ENCODE measurements at regions not wholly inside any gene's neighbourhood (a gene's known extent, or its start where the extent isn't known, plus 50 kb on each side); places are given as distances from the start of the nearest gene placed in this dataset.
A peak's percentile ranks its signal among the peaks of the same experiment; 100 is the strongest.
"Not testable (repeated sequence)": the region's sequence is repeated elsewhere in the genome, so short reads cannot be mapped to it uniquely, and the experiment has no call there.

GRCh38 chr15:85196697-85197096 lies 183.7 kb upstream of the AKAP13 start:
- not testable (repeated sequence) for DNase-seq (ENCODE audit: low spot score)
- in situ Hi-C loops (cut with MboI; ENCODE audit: low sequenced_read_pairs, unreplicated experiment): loop anchor here (25.0 kb wide), 1 partner anchor 584 kb away; the partner anchor contains the start of gene ZSCAN2

- in situ Hi-C loops (cut with MboI; ENCODE audit: low sequenced_read_pairs, unreplicated experiment): loop anchor here (25.0 kb wide), 1 partner anchor 585 kb away; the partner anchor contains the start of gene ZSCAN2
Observed at GRCh38 chr15:85197582-85197981, 182.8 kb upstream of the AKAP13 start.

GRCh38 chr15:85198432-85198831 lies 182.0 kb upstream of the AKAP13 start:
- DNase-seq (ENCODE audit: low spot score): not testable (repeated sequence)
- in situ Hi-C loops (cut with MboI; ENCODE audit: low sequenced_read_pairs, unreplicated experiment): loop anchor here (25.0 kb wide), 1 partner anchor 586 kb away; the partner anchor contains the start of gene ZSCAN2

More at GRCh38 chr15:85197582-85197981, 182.8 kb upstream of the AKAP13 start:
- DNase-seq (ENCODE audit: low spot score): not testable (repeated sequence)

GRCh38 chr15:85200215-85200614 lies 180.2 kb upstream of the AKAP13 start:
- in situ Hi-C loops (cut with MboI; ENCODE audit: low sequenced_read_pairs, unreplicated experiment); DNase-seq (ENCODE audit: low spot score): not testable (repeated sequence)

- DNase-seq (ENCODE audit: low spot score); in situ Hi-C loops (cut with MboI; ENCODE audit: low sequenced_read_pairs, unreplicated experiment): not testable (repeated sequence)
Observed at GRCh38 chr15:85201118-85201793, 179.1 kb upstream of the AKAP13 start.

GRCh38 chr15:85204481-85204880 lies 175.9 kb upstream of the AKAP13 start:
- in situ Hi-C loops (cut with MboI; ENCODE audit: low sequenced_read_pairs, unreplicated experiment); DNase-seq (ENCODE audit: low spot score): not testable (repeated sequence)

GRCh38 chr15:85233791-85234325 lies 146.5 kb upstream of the AKAP13 start:
- DNase-seq (ENCODE audit: low spot score); in situ Hi-C loops (cut with MboI; ENCODE audit: low sequenced_read_pairs, unreplicated experiment): not testable (repeated sequence)

GRCh38 chr15:85234450-85235196 lies 145.8 kb upstream of the AKAP13 start:
- in situ Hi-C loops (cut with MboI; ENCODE audit: low sequenced_read_pairs, unreplicated experiment); DNase-seq (ENCODE audit: low spot score): not testable (repeated sequence)

- in situ Hi-C loops (cut with MboI; ENCODE audit: low sequenced_read_pairs, unreplicated experiment): not testable (repeated sequence)
Observed at GRCh38 chr15:85244056-85244455, 136.3 kb upstream of the AKAP13 start.

GRCh38 chr15:85250938-85251542 lies 129.4 kb upstream of the AKAP13 start:
- DNase-seq (ENCODE audit: low spot score); in situ Hi-C loops (cut with MboI; ENCODE audit: low sequenced_read_pairs, unreplicated experiment): not testable (repeated sequence)

More at GRCh38 chr15:85244056-85244455, 136.3 kb upstream of the AKAP13 start:
- not testable (repeated sequence) for DNase-seq (ENCODE audit: low spot score)

- DNase-seq (ENCODE audit: low spot score): peak; percentile 62
- in situ Hi-C loops (cut with MboI; ENCODE audit: low sequenced_read_pairs, unreplicated experiment): not testable (repeated sequence)
Observed at GRCh38 chr15:85253196-85253915, 127.0 kb upstream of the AKAP13 start.

- DNase-seq (ENCODE audit: low spot score); in situ Hi-C loops (cut with MboI; ENCODE audit: low sequenced_read_pairs, unreplicated experiment): not testable (repeated sequence)
Observed at GRCh38 chr15:85254961-85255360, 125.4 kb upstream of the AKAP13 start.

- in situ Hi-C loops (cut with MboI; ENCODE audit: low sequenced_read_pairs, unreplicated experiment); DNase-seq (ENCODE audit: low spot score): not testable (repeated sequence)
Observed at GRCh38 chr15:85255502-85255901, 124.9 kb upstream of the AKAP13 start.

GRCh38 chr15:85256009-85256997 lies 124.1 kb upstream of the AKAP13 start:
- DNase-seq (ENCODE audit: low spot score): not testable (repeated sequence)

GRCh38 chr15:85258062-85258445 lies 122.3 kb upstream of the AKAP13 start:
- in situ Hi-C loops (cut with MboI; ENCODE audit: low sequenced_read_pairs, unreplicated experiment): not testable (repeated sequence)

More at GRCh38 chr15:85256009-85256997, 124.1 kb upstream of the AKAP13 start:
- in situ Hi-C loops (cut with MboI; ENCODE audit: low sequenced_read_pairs, unreplicated experiment): not testable (repeated sequence)

GRCh38 chr15:85258559-85259209 lies 121.7 kb upstream of the AKAP13 start:
- DNase-seq (ENCODE audit: low spot score); in situ Hi-C loops (cut with MboI; ENCODE audit: low sequenced_read_pairs, unreplicated experiment): not testable (repeated sequence)

More at GRCh38 chr15:85258062-85258445, 122.3 kb upstream of the AKAP13 start:
- not testable (repeated sequence) for DNase-seq (ENCODE audit: low spot score)

Data from GM13976 (cell line).